Neural progenitor cell (in vitro differentiated cells): ENCODE measurements at regions not wholly inside any gene's neighbourhood (a gene's known extent, or its start where the extent isn't known, plus 50 kb on each side); places are given as distances from the start of the nearest gene placed in this dataset.

Experiments used
- EZH2 ChIP-seq: fragments of 200-600 bp; sonication (generic); IDR thresholded peaks from 2 replicates; pipeline ENCODE4 v1.6.1; 2017; ENCODE audit warnings: antibody characterized with exemption, mild to moderate bottlenecking, moderate library complexity
- EZH2phosphoT487 ChIP-seq: fragments of 200-600 bp; sonication (generic); IDR thresholded peaks from 2 replicates; pipeline ENCODE4 v1.6.1; 2017; ENCODE audit warnings: antibody characterized with exemption
- TF ChIP-seq, protein P1 (sequence below): fragments of 200-600 bp; sonication (generic); IDR thresholded peaks from 2 replicates; pipeline ENCODE4 v1.5.1; 2017; ENCODE audit warnings: antibody characterized with exemption, mild to moderate bottlenecking

DNA sequence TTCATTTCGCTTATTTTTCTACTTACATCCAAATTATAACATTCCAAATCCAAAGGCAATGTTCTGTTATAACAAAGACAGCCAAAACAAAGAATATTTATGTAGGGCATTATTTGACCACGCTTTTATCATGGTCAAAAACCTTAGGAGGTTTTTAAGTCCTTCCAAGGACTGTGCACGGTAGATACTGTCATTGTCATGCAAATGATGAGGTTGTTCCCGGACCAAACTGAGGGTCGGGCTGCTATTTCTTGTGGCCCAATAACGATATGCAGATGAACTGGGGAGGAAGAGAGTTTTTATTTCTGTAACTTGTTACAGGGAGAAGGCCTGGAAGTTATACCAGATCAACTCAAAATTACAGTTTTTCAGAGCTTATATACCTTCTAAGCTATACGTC, 56.6 kb upstream of the STEAP4 start:
- TF ChIP-seq, protein P1, sequence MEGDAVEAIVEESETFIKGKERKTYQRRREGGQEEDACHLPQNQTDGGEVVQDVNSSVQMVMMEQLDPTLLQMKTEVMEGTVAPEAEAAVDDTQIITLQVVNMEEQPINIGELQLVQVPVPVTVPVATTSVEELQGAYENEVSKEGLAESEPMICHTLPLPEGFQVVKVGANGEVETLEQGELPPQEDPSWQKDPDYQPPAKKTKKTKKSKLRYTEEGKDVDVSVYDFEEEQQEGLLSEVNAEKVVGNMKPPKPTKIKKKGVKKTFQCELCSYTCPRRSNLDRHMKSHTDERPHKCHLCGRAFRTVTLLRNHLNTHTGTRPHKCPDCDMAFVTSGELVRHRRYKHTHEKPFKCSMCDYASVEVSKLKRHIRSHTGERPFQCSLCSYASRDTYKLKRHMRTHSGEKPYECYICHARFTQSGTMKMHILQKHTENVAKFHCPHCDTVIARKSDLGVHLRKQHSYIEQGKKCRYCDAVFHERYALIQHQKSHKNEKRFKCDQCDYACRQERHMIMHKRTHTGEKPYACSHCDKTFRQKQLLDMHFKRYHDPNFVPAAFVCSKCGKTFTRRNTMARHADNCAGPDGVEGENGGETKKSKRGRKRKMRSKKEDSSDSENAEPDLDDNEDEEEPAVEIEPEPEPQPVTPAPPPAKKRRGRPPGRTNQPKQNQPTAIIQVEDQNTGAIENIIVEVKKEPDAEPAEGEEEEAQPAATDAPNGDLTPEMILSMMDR, result no peak
- TF ChIP-seq EZH2phosphoT487 (no peak), EZH2 (no peak)
